ENCODE measurements at regions not wholly inside any gene's neighbourhood (a gene's known extent, or its start where the extent isn't known, plus 50 kb on each side); places are given as distances from the start of the nearest gene placed in this dataset.

- DNase-seq (ENCODE audit: low spot score): no peak
Observed at GRCh38 chr5:153122403-153122802, 368.1 kb upstream of the GRIA1 start.

- DNase-seq (ENCODE audit: low spot score): no peak
Observed at GRCh38 chr5:153130296-153130695, 360.2 kb upstream of the GRIA1 start.

GRCh38 chr5:153135411-153135810 lies 355.1 kb upstream of the GRIA1 start:
- no peak for DNase-seq (ENCODE audit: low spot score)

- no peak for DNase-seq (ENCODE audit: low spot score)
Observed at GRCh38 chr5:153136910-153137614, 353.4 kb upstream of the GRIA1 start.

GRCh38 chr5:153147891-153148623 lies 342.4 kb upstream of the GRIA1 start:
- peak; percentile 49 for DNase-seq (ENCODE audit: low spot score)

GRCh38 chr5:153148624-153148976 lies 341.9 kb upstream of the GRIA1 start:
- no peak for DNase-seq (ENCODE audit: low spot score)

GRCh38 chr5:153151558-153151957 lies 338.9 kb upstream of the GRIA1 start:
- DNase-seq (ENCODE audit: low spot score): no peak

GRCh38 chr5:153153086-153153485 lies 337.4 kb upstream of the GRIA1 start:
- no peak for DNase-seq (ENCODE audit: low spot score)

GRCh38 chr5:153157156-153157555 lies 333.3 kb upstream of the GRIA1 start:
- no peak for DNase-seq (ENCODE audit: low spot score)

GRCh38 chr5:153158608-153159007 lies 331.9 kb upstream of the GRIA1 start:
- no peak for DNase-seq (ENCODE audit: low spot score)

GRCh38 chr5:153159616-153160015 lies 330.9 kb upstream of the GRIA1 start:
- DNase-seq (ENCODE audit: low spot score): no peak

- no peak for DNase-seq (ENCODE audit: low spot score)
Observed at GRCh38 chr5:153168241-153168640, 322.2 kb upstream of the GRIA1 start.

GRCh38 chr5:153187503-153187902 lies 303.0 kb upstream of the GRIA1 start:
- no peak for DNase-seq (ENCODE audit: low spot score)

- peak; percentile 16 for DNase-seq (ENCODE audit: low spot score)
Observed at GRCh38 chr5:153206361-153206760, 284.1 kb upstream of the GRIA1 start.

- no peak for DNase-seq (ENCODE audit: low spot score)
Observed at GRCh38 chr5:153209016-153209415, 281.5 kb upstream of the GRIA1 start.

- no peak for DNase-seq (ENCODE audit: low spot score)
Observed at GRCh38 chr5:153209687-153210086, 280.8 kb upstream of the GRIA1 start.

GRCh38 chr5:153211076-153211475 lies 279.4 kb upstream of the GRIA1 start:
- no peak for DNase-seq (ENCODE audit: low spot score)

- DNase-seq (ENCODE audit: low spot score): no peak
Observed at GRCh38 chr5:153212471-153212870, 278.0 kb upstream of the GRIA1 start.

- DNase-seq (ENCODE audit: low spot score): no peak
Observed at GRCh38 chr5:153222936-153223335, 267.5 kb upstream of the GRIA1 start.

GRCh38 chr5:153223376-153223775 lies 267.1 kb upstream of the GRIA1 start:
- no peak for DNase-seq (ENCODE audit: low spot score)

GRCh38 chr5:153224651-153225050 lies 265.8 kb upstream of the GRIA1 start:
- DNase-seq (ENCODE audit: low spot score): no peak

- peak; percentile 53 for DNase-seq (ENCODE audit: low spot score)
Observed at GRCh38 chr5:153233933-153234332, 256.5 kb upstream of the GRIA1 start.

GRCh38 chr5:153236319-153236718 lies 254.2 kb upstream of the GRIA1 start:
- DNase-seq (ENCODE audit: low spot score): no peak

All from Ammon's horn (tissue), 1 donor.